Left lung (tissue), 4 donors: ENCODE measurements at regions not wholly inside any gene's neighbourhood (a gene's known extent, or its start where the extent isn't known, plus 50 kb on each side); places are given as distances from the start of the nearest gene placed in this dataset.

Experiments used
- ATAC-seq: fragments of 200-7000 bp; cut with Tn5 transposase; one replicate; pipeline ENCODE4 v1.9.1; 2020; ENCODE audit warnings: moderate library complexity
- DNase-seq, 4 donors: peaks; one replicate each; pipeline ENCODE4 v3.0.0-alpha.2; 2013 to 2020
- H3K27ac ChIP-seq, 2 donors: fragments of 200-600 bp; sonication (generic) in 1 of 2; one replicate each; pipeline versions ENCODE4 v1.5.0 to v1.8.0; 2020 to 2021
- H3K27me3 ChIP-seq, 2 donors: fragments of 200-600 bp; sonication (generic) in 1 of 2; one replicate each; pipeline versions ENCODE4 v1.5.0 to v1.8.0; 2020 to 2021
- H3K36me3 ChIP-seq, 2 donors: fragments of 200-600 bp; sonication (generic) in 1 of 2; one replicate each; pipeline versions ENCODE4 v1.5.0 to v1.8.0; 2020 to 2021
- H3K4me1 ChIP-seq, 2 donors: fragments of 200-600 bp; one replicate each; pipeline ENCODE4 v1.8.0; 2021
- H3K4me3 ChIP-seq, 2 donors: fragments of 200-600 bp; sonication (generic) in 1 of 2; one replicate each; pipeline versions ENCODE4 v1.5.0 to v1.8.0; 2020 to 2021; ENCODE audit warnings: mild to moderate bottlenecking in 1 of 2
- H3K9me3 ChIP-seq, 2 donors: fragments of 200-600 bp; sonication (generic) in 1 of 2; one replicate each; pipeline versions ENCODE4 v1.5.0 to v1.8.0; 2020 to 2021
- intact Hi-C, 2 donors: fragments of 100-400 bp; cut with DNase I; formaldehyde crosslinking; loops; one replicate each; pipeline versions ENCODE4 v1.11.2 to v1.14.2; 2022
- TF ChIP-seq, protein P1 (sequence below), 2 donors: fragments of 200-600 bp; sonication (generic) in 1 of 2; IDR thresholded peaks; one replicate each; pipeline versions ENCODE4 v1.5.0 to v1.8.0; 2021; ENCODE audit warnings: antibody characterized with exemption in 2 of 2
- donor health status: DM: no; HTN: yes; CAD: no.
- donor health status: DM: no; HTN: no; CAD: no.

- Histone ChIP-seq H3K4me3 (no peak overlapping the region), H3K9me3 (peaks cover 0 to 40% of the 10 kb centered on the region in 2 donors), H3K36me3 (no peaks in the 10 kb centered on the region), H3K27me3 (no peaks in the 10 kb centered on the region), H3K27ac (no peak overlapping the region), H3K4me1 (no peaks in the 10 kb centered on the region)
- intact Hi-C loops = no loop called here
- no peak for ATAC-seq
- TF ChIP-seq, protein P1, sequence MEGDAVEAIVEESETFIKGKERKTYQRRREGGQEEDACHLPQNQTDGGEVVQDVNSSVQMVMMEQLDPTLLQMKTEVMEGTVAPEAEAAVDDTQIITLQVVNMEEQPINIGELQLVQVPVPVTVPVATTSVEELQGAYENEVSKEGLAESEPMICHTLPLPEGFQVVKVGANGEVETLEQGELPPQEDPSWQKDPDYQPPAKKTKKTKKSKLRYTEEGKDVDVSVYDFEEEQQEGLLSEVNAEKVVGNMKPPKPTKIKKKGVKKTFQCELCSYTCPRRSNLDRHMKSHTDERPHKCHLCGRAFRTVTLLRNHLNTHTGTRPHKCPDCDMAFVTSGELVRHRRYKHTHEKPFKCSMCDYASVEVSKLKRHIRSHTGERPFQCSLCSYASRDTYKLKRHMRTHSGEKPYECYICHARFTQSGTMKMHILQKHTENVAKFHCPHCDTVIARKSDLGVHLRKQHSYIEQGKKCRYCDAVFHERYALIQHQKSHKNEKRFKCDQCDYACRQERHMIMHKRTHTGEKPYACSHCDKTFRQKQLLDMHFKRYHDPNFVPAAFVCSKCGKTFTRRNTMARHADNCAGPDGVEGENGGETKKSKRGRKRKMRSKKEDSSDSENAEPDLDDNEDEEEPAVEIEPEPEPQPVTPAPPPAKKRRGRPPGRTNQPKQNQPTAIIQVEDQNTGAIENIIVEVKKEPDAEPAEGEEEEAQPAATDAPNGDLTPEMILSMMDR (IDR thresholded peaks at IDR 0.05) = no peak
- no peak for DNase-seq
These were observed 1074.1 kb downstream of the JRKL start for GRCh38 chr11:97463891-97464290.

DNA sequence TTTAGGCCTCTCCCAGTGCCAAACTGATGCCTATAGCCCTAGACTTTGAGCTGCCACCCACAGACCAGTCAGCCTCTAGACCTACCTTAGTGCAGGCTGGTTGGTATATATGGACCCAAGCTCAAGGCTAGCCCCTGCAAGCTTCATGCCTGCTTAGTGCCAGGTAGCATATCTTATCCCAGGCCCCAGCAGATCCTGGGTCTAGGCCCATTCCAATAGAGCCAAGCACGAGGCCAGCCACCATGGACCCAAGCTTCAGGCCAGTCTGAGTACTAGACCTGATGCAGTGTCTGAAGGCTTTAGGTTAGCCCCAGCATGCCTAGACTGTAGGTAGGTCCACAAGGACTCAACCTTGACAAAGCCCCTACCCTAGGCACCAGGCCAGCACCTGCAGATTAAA, 1081.7 kb downstream of the JRKL start:
- TF ChIP-seq, protein P1 (IDR thresholded peaks at IDR 0.05) = no peak
- ATAC-seq (no peak), DNase-seq (no peak)
- Histone ChIP-seq H3K4me1 (no peaks in the 10 kb centered on the region), H3K27me3 (no peaks in the 10 kb centered on the region), H3K36me3 (no peaks in the 10 kb centered on the region), H3K27ac (no peak overlapping the region), H3K9me3 (peaks cover 0 to 34% of the 10 kb centered on the region in 2 donors), H3K4me3 (no peak overlapping the region)
- intact Hi-C loops = no loop called here

- no peak for ATAC-seq
- Histone ChIP-seq H3K27me3 (no peaks in the 10 kb centered on the region), H3K4me3 (no peak overlapping the region), H3K36me3 (no peaks in the 10 kb centered on the region), H3K9me3 (peaks cover 0 to 9% of the 10 kb centered on the region in 2 donors), H3K4me1 (no peaks in the 10 kb centered on the region), H3K27ac (no peak overlapping the region)
- TF ChIP-seq, protein P1 (IDR thresholded peaks at IDR 0.05) = no peak
- intact Hi-C loops = no loop called here
- no peak for DNase-seq
These were observed 1097.6 kb downstream of the JRKL start for GRCh38 chr11:97487387-97487786.

DNA sequence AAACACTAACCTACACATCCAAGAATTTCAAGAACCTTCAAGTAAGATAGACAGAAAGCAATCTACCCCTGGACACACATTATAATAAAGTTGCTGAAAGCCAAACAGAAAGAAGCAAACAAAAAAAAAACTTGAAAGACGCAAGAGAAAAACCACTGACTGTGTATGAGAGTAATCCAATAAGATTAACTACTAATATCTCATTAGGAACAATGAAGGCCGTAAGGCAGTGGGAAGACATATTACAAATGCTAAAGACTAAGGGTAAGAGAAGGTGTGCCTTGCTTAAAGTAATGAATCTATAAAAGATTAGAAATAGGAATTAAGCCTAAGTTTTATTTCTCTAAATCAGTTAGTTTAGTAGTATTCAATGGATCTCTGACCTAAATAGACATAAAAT, 1109.1 kb downstream of the JRKL start:
- H3K4me3 ChIP-seq = no peak overlapping the region
- TF ChIP-seq, protein P1 (IDR thresholded peaks at IDR 0.05) = no peak
- no peak for ATAC-seq

GRCh38 chr11:97502201-97502600, 1112.4 kb downstream of the JRKL start:
- DNase-seq = no peak
- Histone ChIP-seq H3K27me3 (no peaks in the 10 kb centered on the region), H3K36me3 (no peaks in the 10 kb centered on the region), H3K4me3 (no peak overlapping the region), H3K27ac (no peak overlapping the region), H3K9me3 (peaks cover 0 to 36% of the 10 kb centered on the region in 2 donors), H3K4me1 (no peaks in the 10 kb centered on the region)
- TF ChIP-seq, protein P1 (IDR thresholded peaks at IDR 0.05) = no peak
- ATAC-seq = no peak
- intact Hi-C loops = no loop called here

More for the DNA sequence above, 1109.1 kb downstream of the JRKL start:
- no peak overlapping the region for H3K27ac ChIP-seq
- H3K4me1 ChIP-seq = no peaks in the 10 kb centered on the region
- H3K9me3 ChIP-seq = peaks cover 0 to 31% of the 10 kb centered on the region in 2 donors
- H3K27me3 ChIP-seq = no peaks in the 10 kb centered on the region
- no peak for DNase-seq
- intact Hi-C loops = no loop called here
- no peaks in the 10 kb centered on the region for H3K36me3 ChIP-seq
